GM23338 (cell line): ENCODE measurements at regions not wholly inside any gene's neighbourhood (a gene's known extent, or its start where the extent isn't known, plus 50 kb on each side); places are given as distances from the start of the nearest gene placed in this dataset.

ENCODE experiments used
- ATAC-seq: fragments of 200-7000 bp; cut with Tn5 transposase; 3 replicates; pipeline ENCODE4 v1.9.1; 2020
- DNase-seq: peaks from one replicate; pipeline ENCODE4 v3.0.0-alpha.2; 2015; ENCODE audit warnings: low spot score
- H2AFZ ChIP-seq: fragments of 200-600 bp; sonication (generic); 2 replicates; pipeline ENCODE4 v1.8.0; 2016; ENCODE audit warnings: antibody characterized with exemption, mild to moderate bottlenecking, moderate library complexity
- H3F3A ChIP-seq: fragments of 200-600 bp; sonication (generic); replicated peaks from 2 replicates; pipeline ENCODE4 v1.8.0; 2017; ENCODE audit warnings: antibody characterized with exemption, mixed run types, low read depth
- H3K27ac ChIP-seq: fragments of 200-600 bp; sonication (generic); 2 replicates; pipeline ENCODE4 v1.6.1; 2016; ENCODE audit warnings: low read depth
- H3K27me3 ChIP-seq: fragments of 200-600 bp; sonication (generic); 2 replicates; pipeline ENCODE4 v1.8.0; 2016; ENCODE audit warnings: mild to moderate bottlenecking, mixed run types, moderate library complexity; ENCODE audit not compliant: insufficient read depth
- H3K36me3 ChIP-seq: fragments of 200-600 bp; sonication (generic); 2 replicates; pipeline ENCODE4 v1.8.0; 2016; ENCODE audit warnings: mild to moderate bottlenecking; ENCODE audit not compliant: insufficient read depth
- H3K4me1 ChIP-seq: fragments of 200-600 bp; sonication (generic); 2 replicates; pipeline ENCODE4 v1.8.0; 2016; ENCODE audit warnings: mild to moderate bottlenecking, moderate library complexity; ENCODE audit not compliant: insufficient read depth
- H3K4me2 ChIP-seq: fragments of 200-600 bp; sonication (generic); 2 replicates; pipeline ENCODE4 v1.7.1; 2017; ENCODE audit warnings: mixed run types
- H3K4me3 ChIP-seq: fragments of 200-600 bp; sonication (generic); 2 replicates; pipeline ENCODE4 v1.6.1; 2016; ENCODE audit warnings: mixed run types
- H3K79me2 ChIP-seq: fragments of 200-600 bp; sonication (generic); replicated peaks from 2 replicates; pipeline ENCODE4 v1.8.0; 2017; ENCODE audit warnings: mild to moderate bottlenecking; ENCODE audit not compliant: insufficient read depth
- H3K9me2 ChIP-seq: fragments of 200-600 bp; sonication (generic); 2 replicates; pipeline ENCODE4 v1.8.0; 2017; ENCODE audit not compliant: insufficient read depth
- H4K20me1 ChIP-seq: fragments of 200-600 bp; sonication (generic); replicated peaks from 2 replicates; pipeline ENCODE4 v1.8.0; 2017; ENCODE audit warnings: mild to moderate bottlenecking; ENCODE audit not compliant: insufficient read depth
- H3K27ac Mint-ChIP-seq: 2 replicates; pipeline ENCODE4 v1.8.0; 2020; ENCODE audit warnings: inconsistent platforms, mild to moderate bottlenecking, moderate library complexity, mixed read lengths
- H3K27me3 Mint-ChIP-seq: 3 replicates; pipeline ENCODE4 v1.8.0; 2022; ENCODE audit warnings: low read depth, mild to moderate bottlenecking, moderate library complexity, mixed read lengths, inconsistent platforms; ENCODE audit not compliant: insufficient read depth, poor library complexity
- H3K36me3 Mint-ChIP-seq: 3 replicates; pipeline ENCODE4 v1.8.0; 2021; ENCODE audit warnings: low read depth, mild to moderate bottlenecking, inconsistent platforms, moderate library complexity, mixed read lengths
- H3K4me1 Mint-ChIP-seq: 3 replicates; pipeline ENCODE4 v1.8.0; 2020; ENCODE audit warnings: mild to moderate bottlenecking, inconsistent platforms, mixed read lengths
- H3K4me3 Mint-ChIP-seq: 3 replicates; pipeline ENCODE4 v1.8.0; 2021; ENCODE audit warnings: moderate library complexity, mild to moderate bottlenecking, inconsistent platforms, mixed read lengths
- H3K9me3 Mint-ChIP-seq: 3 replicates; pipeline ENCODE4 v1.8.0; 2020; ENCODE audit warnings: moderate library complexity, mild to moderate bottlenecking, inconsistent platforms, mixed read lengths
- CREB1 ChIP-seq: fragments of 250-450 bp; sonication (Bioruptor Pico); IDR thresholded peaks from 2 replicates; pipeline ENCODE4 v1.5.0; 2020; ENCODE audit warnings: low read depth, mild to moderate bottlenecking, moderate library complexity
- CTCF ChIP-seq, 2 experiments: fragments of 200-600 bp in 1 of 2; sonication (generic) in 1 of 2; conservative IDR thresholded peaks; 2 replicates each; pipeline versions ENCODE4 v1.5.1 to v1.6.1; 2016 to 2017; ENCODE audit warnings: antibody characterized with exemption in 2 of 2, low read depth in 2 of 2, mild to moderate bottlenecking in 2 of 2, moderate library complexity in 1 of 2
- ETS1 ChIP-seq: IDR thresholded peaks from 2 replicates; pipeline ENCODE4 v1.6.1; 2016; ENCODE audit warnings: antibody characterized with exemption
- EZH2 ChIP-seq: fragments of 200-600 bp; sonication (generic); IDR thresholded peaks from one replicate; pipeline ENCODE4 v1.8.0; 2017; ENCODE audit warnings: antibody characterized with exemption, mild to moderate bottlenecking, low read depth; ENCODE audit not compliant: unreplicated experiment
- EZH2phosphoT487 ChIP-seq: fragments of 200-600 bp; sonication (generic); IDR thresholded peaks from one replicate; pipeline ENCODE4 v1.8.1; 2018; ENCODE audit warnings: antibody characterized with exemption; ENCODE audit not compliant: unreplicated experiment
- JUNB ChIP-seq: IDR thresholded peaks from one replicate; pipeline ENCODE4 v1.6.1; 2016; ENCODE audit warnings: antibody characterized with exemption; ENCODE audit not compliant: unreplicated experiment
- NANOG ChIP-seq: IDR thresholded peaks from 2 replicates; pipeline ENCODE4 v1.6.1; 2016; ENCODE audit warnings: antibody characterized with exemption, borderline replicate concordance
- POLR2AphosphoS5 ChIP-seq: IDR thresholded peaks from 2 replicates; pipeline ENCODE4 v1.6.1; 2016; ENCODE audit warnings: antibody characterized with exemption, low read depth
- REST ChIP-seq: IDR thresholded peaks from one replicate; pipeline ENCODE4 v1.6.1; 2018; ENCODE audit warnings: antibody characterized with exemption; ENCODE audit not compliant: unreplicated experiment
- STAT1 ChIP-seq: IDR thresholded peaks from one replicate; pipeline ENCODE4 v1.6.1; 2016; ENCODE audit warnings: antibody characterized with exemption; ENCODE audit not compliant: unreplicated experiment
- ZNF114 ChIP-seq: fragments of 250-450 bp; sonication (Bioruptor Pico); IDR thresholded peaks from 2 replicates; pipeline ENCODE4 v1.5.0; 2020; ENCODE audit warnings: mild to moderate bottlenecking, moderate library complexity
- ZNF331 ChIP-seq: fragments of 250-450 bp; sonication (Bioruptor Pico); IDR thresholded peaks from 2 replicates; pipeline ENCODE4 v1.5.0; 2020; ENCODE audit warnings: low read depth, mild to moderate bottlenecking, moderate library complexity
- ZNF462 ChIP-seq: fragments of 250-450 bp; sonication (Bioruptor Pico); IDR thresholded peaks from 2 replicates; pipeline ENCODE4 v1.5.0; 2020; ENCODE audit warnings: mild to moderate bottlenecking, moderate library complexity

GRCh38 chr9:102185962-102186361 lies 447.5 kb upstream of the GRIN3A start:
- Histone ChIP-seq H2AFZ (no peak overlapping the region), H3K4me2 (no peak overlapping the region), H3K9me2 (no peaks in the 10 kb centered on the region), H4K20me1 (no peaks in the 10 kb centered on the region), H3K27ac (no peak overlapping the region), H3F3A (no peaks in the 10 kb centered on the region), H3K4me3 (no peak overlapping the region), H3K4me1 (no peaks in the 10 kb centered on the region), H3K27me3 (no peaks in the 10 kb centered on the region), H3K79me2 (no peaks in the 10 kb centered on the region), H3K36me3 (peaks cover 16% of the 10 kb centered on the region; the same call in 1 of the 2 replicates)
- Mint-ChIP-seq H3K27me3 (no peaks in the 10 kb centered on the region), H3K9me3 (peaks cover 93% of the 10 kb centered on the region), H3K4me3 (no peak overlapping the region), H3K27ac (no peak overlapping the region), H3K4me1 (no peaks in the 10 kb centered on the region), H3K36me3 (peaks cover 18% of the 10 kb centered on the region)
- TF ChIP-seq JUNB = no peak
- no peak for TF ChIP-seq CTCF (conservative IDR thresholded peaks at IDR 0.05; ENCODE audit: low read depth in 2 of 2)
- no peak for TF ChIP-seq CREB1 (CRISPR knock-in tag)
- TF ChIP-seq EZH2phosphoT487 = no peak
- no peak for TF ChIP-seq POLR2AphosphoS5
- no peak for TF ChIP-seq ZNF462
- no peak for TF ChIP-seq ZNF331
- TF ChIP-seq EZH2 = no peak
- no peak for TF ChIP-seq NANOG
- no peak for TF ChIP-seq ETS1
- TF ChIP-seq ZNF114 (CRISPR knock-in tag) = no peak
- no peak for TF ChIP-seq REST
- no peak for TF ChIP-seq STAT1
- DNase-seq = no peak
- ATAC-seq = no peak
